Omental fat pad (tissue), 3 donors: ENCODE measurements at regions not wholly inside any gene's neighbourhood (a gene's known extent, or its start where the extent isn't known, plus 50 kb on each side); places are given as distances from the start of the nearest gene placed in this dataset.

Source experiments
- ATAC-seq: fragments of 150-250 bp; one replicate; pipeline ENCODE4 v1.9.1; 2016; ENCODE audit warnings: mild to moderate bottlenecking, moderate library complexity; ENCODE audit not compliant: low FRiP score
- DNase-seq: peaks from one replicate; pipeline ENCODE4 v3.0.0-alpha.2; 2019; ENCODE audit warnings: low spot score
- TF ChIP-seq, protein P1 (sequence below), 3 donors: fragments of 450-650 bp; IDR thresholded peaks; one replicate each; pipeline ENCODE4 v1.5.1; 2016 to 2017; ENCODE audit warnings: antibody characterized with exemption in 3 of 3, mild to moderate bottlenecking in 3 of 3, moderate library complexity in 2 of 3

DNA sequence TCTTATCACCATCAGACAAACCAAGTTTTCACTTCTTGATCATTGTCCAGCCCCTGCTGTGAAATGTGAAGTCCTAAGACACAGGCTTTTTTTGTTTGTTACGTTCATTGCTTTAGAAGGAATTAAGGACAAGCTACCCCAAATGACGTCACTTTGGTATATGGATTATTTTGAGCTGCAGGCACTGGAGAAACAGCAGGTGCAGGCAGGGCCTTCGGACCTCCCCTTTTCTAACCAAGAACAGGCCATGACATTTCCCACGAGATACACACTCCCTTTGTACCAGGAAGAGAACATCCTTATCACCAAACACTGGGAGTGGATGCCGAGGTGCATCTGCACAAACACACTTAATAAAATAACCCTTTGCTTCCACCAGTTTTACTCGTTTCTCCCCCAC lies 418.0 kb upstream of the SULF2 start:
- no peak for DNase-seq
- TF ChIP-seq, protein P1, sequence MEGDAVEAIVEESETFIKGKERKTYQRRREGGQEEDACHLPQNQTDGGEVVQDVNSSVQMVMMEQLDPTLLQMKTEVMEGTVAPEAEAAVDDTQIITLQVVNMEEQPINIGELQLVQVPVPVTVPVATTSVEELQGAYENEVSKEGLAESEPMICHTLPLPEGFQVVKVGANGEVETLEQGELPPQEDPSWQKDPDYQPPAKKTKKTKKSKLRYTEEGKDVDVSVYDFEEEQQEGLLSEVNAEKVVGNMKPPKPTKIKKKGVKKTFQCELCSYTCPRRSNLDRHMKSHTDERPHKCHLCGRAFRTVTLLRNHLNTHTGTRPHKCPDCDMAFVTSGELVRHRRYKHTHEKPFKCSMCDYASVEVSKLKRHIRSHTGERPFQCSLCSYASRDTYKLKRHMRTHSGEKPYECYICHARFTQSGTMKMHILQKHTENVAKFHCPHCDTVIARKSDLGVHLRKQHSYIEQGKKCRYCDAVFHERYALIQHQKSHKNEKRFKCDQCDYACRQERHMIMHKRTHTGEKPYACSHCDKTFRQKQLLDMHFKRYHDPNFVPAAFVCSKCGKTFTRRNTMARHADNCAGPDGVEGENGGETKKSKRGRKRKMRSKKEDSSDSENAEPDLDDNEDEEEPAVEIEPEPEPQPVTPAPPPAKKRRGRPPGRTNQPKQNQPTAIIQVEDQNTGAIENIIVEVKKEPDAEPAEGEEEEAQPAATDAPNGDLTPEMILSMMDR (IDR thresholded peaks at IDR 0.05): no peak
- no peak for ATAC-seq

DNA sequence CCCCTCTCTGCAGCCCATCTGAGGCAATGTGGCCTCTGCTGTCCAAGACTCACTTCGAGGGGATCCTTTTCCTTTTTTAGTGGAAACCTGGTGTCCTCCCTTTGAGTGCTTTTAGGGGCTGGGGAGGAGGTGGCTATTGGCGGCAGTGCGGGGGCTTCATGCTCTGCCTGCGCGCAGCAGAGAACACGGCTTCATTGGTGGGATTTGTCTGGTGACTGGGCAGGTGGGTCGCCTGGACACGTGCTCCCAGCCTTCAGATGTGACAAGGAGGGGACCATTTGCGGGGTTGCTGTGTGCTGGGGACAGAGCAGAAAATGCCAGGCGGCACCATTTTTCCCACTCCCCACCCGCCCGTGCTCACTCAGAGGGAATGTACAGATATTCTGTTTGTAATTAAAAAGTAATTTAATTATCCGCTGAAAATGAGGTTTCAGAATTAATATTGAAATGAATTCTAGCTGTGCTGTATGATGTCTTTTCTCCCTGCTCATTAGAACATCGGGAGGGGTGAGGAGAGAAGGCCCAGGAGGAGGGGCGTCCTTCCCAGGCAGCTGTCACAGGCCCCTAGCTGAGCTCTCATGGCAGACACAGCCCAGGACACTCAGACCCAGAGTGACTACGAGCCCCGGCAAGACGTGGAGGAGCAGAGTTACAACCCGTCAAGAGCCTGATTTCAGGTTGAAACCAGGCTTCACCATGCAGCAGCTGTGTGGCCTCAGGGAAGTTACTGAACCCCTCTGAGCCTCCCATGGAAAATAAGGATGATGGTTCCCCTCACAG lies 417.2 kb upstream of the SULF2 start:
- ATAC-seq: no peak
- TF ChIP-seq, protein P1 (IDR thresholded peaks at IDR 0.05): no peak
- no peak for DNase-seq

DNA sequence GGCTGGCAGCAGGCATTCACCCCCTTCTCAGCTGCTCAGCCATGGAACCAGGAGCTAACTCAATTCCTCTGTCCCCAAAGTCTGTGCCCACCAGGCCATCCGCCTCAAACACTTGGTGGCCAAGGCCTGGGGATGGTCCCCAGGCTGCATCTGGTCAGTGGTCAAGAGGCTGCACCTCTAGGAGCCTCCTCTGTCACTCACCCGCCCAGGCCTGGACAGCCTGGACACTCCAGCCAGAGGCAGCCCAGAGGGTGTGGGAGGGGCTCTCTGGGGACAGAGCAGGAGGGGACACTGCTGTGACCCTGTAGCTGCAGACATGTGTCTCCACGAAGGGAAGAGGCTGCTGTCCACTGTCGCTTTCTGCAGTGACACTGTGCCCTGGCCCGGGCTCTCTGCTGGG lies 416.6 kb upstream of the SULF2 start:
- TF ChIP-seq, protein P1 (IDR thresholded peaks at IDR 0.05): no peak
- no peak for DNase-seq
- ATAC-seq: no peak

DNA sequence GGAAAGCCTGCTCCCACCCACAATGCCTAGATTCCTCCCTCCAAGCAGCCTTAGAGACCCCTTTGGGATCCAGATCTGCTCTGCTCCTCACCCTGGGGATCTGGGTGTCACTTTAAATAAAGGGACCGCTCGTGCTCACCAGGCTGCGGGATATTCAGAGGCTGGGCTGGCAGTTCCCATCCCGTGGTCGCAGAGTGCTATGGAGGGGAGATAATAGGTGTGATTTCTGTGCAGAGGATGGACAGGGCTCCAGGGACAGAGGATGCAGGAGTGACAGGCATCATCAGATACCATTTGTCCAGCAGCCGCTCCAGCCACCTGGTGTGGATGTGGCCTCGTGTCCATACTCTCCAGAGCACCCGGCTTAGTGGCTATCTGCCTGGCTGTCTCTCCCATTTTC lies 415.9 kb upstream of the SULF2 start:
- TF ChIP-seq, protein P1 (IDR thresholded peaks at IDR 0.05): no peak
- ATAC-seq (no peak), DNase-seq (no peak)

DNA sequence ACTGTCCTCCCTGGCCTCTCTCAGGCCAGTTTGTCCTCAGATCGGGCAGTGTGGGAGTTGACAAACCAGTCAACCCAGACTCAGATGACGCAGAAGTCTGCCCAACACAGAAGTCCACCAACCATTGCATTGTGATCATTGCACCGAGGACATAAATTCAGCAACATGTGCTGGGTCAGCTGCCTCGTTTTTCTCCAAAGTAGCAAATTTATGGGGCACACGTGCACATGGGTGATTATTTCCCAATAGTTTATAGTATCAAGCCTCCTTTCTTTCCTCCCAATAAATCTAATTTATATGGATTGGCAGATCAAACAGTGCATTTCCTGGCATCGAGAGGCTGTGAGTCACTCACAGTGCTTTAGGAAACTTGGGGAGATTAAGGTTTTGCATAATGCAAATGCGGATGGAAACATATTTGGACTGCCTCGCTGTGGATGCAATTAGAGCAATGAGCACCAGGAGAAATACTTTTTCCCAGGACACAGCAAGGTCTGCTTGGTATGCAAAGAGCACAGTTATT lies 413.7 kb upstream of the SULF2 start:
- DNase-seq (no peak), ATAC-seq (peak; percentile 76)
- TF ChIP-seq, protein P1 (IDR thresholded peaks at IDR 0.05): no peak

DNA sequence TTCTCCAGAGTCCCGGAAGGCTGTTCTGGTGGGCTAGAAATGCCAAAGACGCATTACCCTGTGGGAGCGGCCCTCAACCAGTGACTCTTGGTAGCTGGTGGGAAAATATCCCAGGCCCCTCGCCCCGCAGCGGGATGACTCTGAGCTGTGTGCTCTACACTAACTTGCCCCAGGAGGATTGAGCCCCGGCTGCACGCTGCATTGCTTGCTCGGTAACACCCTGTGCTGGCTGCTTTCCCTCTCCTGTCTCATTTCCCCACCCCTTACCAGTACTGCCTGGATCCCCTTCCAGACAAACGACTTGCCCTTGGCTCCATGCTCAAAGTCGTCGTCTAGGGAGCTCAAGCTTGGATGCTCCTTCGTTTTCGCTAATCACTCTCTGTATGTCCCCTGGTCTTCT lies 411.8 kb upstream of the SULF2 start:
- DNase-seq (no peak), ATAC-seq (no peak)
- TF ChIP-seq, protein P1 (IDR thresholded peaks at IDR 0.05): no peak

DNA sequence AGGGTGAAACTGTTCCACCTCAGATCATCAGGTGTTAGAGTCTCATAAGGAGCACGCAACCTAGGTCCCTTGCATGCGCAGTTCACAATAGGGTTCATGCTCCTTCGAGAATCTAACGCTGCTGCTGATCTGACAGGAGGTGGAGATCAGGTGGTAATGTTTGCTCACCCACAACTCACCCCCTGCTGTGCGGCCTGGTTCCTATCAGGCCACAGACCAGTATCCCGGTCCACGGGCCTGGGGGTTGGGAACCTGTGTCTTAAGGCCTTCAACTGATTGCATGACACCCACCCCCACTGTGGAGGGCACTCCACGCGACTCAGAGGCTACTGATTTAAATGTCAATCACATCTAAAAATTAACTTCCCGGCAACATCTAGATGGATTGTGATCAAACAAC lies 411.2 kb upstream of the SULF2 start:
- no peak for ATAC-seq
- DNase-seq: no peak
- TF ChIP-seq, protein P1 (IDR thresholded peaks at IDR 0.05): no peak
